ENCODE measurements at regions not wholly inside any gene's neighbourhood (a gene's known extent, or its start where the extent isn't known, plus 50 kb on each side); places are given as distances from the start of the nearest gene placed in this dataset.

DNA sequence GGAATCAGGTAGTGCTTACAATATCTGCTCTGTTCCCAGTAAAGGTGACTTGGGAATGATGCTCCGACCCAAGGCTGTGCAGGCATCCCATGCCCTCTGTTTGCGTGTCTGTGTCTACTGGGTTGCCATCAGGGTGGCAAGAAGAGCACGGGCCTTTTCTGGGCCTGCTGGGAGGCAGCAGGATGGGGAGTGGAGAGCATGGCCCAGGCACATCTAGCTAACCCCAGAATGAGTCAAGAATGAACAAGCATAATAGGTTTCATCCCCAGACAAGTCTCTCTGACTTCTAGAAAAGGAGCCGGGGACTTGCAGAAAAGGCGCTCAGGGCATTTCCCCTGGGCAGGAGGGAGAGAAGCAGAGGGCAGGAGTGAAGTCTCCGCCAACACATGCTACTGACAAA lies 260.4 kb downstream of the IRX1 start:
- TF ChIP-seq, protein P1, sequence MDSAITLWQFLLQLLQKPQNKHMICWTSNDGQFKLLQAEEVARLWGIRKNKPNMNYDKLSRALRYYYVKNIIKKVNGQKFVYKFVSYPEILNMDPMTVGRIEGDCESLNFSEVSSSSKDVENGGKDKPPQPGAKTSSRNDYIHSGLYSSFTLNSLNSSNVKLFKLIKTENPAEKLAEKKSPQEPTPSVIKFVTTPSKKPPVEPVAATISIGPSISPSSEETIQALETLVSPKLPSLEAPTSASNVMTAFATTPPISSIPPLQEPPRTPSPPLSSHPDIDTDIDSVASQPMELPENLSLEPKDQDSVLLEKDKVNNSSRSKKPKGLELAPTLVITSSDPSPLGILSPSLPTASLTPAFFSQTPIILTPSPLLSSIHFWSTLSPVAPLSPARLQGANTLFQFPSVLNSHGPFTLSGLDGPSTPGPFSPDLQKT (IDR thresholded peaks at IDR 0.05; ENCODE audit: borderline replicate concordance, low read depth, low read length): no peak
- TF ChIP-seq, protein P2, sequence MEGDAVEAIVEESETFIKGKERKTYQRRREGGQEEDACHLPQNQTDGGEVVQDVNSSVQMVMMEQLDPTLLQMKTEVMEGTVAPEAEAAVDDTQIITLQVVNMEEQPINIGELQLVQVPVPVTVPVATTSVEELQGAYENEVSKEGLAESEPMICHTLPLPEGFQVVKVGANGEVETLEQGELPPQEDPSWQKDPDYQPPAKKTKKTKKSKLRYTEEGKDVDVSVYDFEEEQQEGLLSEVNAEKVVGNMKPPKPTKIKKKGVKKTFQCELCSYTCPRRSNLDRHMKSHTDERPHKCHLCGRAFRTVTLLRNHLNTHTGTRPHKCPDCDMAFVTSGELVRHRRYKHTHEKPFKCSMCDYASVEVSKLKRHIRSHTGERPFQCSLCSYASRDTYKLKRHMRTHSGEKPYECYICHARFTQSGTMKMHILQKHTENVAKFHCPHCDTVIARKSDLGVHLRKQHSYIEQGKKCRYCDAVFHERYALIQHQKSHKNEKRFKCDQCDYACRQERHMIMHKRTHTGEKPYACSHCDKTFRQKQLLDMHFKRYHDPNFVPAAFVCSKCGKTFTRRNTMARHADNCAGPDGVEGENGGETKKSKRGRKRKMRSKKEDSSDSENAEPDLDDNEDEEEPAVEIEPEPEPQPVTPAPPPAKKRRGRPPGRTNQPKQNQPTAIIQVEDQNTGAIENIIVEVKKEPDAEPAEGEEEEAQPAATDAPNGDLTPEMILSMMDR (tag by site-specific recombination; IDR thresholded peaks at IDR 0.05): no peak
